GM19328 (cell line): ENCODE measurements at regions not wholly inside any gene's neighbourhood (a gene's known extent, or its start where the extent isn't known, plus 50 kb on each side); places are given as distances from the start of the nearest gene placed in this dataset.
A peak's percentile ranks its signal among the peaks of the same experiment; 100 is the strongest.

Experiments used
- ATAC-seq: cut with Tn5 transposase; IDR thresholded peaks from one replicate; pipeline ENCODE4 v1.9.1; 2021; ENCODE audit warnings: mild to moderate bottlenecking, moderate library complexity; ENCODE audit not compliant: unreplicated experiment

DNA sequence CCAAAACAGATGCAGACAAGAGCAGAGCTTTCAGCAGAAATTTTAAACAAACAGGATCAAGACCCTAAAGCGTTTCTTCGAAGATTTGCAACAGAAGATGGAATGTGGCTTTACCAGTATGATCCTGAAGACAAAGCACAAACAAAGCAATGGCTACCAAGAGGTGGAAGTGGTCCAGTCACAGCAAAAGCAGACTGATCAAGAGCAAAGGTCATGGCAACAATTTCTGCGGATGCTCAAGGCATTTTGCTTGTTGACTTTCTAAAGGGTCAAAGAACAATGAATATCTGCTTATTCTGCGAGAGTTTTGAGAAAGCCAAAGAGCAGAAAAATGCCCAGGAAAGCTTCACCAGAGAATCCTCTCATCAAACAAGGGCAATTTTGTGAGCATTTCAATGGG, 130.4 kb downstream of the MBL2 start:
- no peak for ATAC-seq

DNA sequence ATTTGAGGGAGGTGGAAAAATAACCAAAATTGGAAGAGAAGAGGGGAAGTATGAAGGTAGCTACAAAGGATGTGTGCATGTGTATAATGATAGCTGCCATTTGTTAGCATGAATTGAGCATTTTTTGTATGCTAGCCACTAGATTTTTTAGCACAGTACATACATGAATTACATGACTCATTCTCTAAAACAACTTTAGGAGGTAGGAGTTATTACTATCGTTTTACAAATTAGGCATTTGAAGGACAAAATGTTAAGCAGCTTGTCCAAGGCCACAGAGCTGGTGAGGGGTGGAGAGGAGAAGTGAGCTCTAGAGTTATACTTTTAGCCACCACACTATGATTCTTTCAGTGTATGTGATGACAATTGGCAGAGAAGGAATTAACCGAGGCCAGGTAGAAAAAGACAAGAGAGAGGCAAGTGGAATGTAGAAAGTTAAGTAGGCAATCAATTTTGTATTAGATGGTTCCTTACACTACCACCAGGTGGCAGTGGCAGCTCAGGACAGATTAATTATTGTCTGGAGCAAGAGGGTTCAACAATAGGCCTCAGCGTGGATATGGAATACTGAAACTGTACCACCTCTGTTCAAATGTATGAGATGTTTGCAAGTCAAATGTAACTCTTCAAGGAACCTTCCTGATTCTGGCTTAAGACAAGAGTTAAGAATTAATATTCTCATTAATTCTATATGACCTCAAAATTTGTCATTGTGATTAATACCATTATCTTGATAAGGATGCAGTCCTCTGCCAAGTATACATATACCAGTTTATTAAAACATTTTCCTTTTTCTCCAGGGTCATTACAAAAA, 128.0 kb downstream of the MBL2 start:
- peak; percentile 83 for ATAC-seq

DNA sequence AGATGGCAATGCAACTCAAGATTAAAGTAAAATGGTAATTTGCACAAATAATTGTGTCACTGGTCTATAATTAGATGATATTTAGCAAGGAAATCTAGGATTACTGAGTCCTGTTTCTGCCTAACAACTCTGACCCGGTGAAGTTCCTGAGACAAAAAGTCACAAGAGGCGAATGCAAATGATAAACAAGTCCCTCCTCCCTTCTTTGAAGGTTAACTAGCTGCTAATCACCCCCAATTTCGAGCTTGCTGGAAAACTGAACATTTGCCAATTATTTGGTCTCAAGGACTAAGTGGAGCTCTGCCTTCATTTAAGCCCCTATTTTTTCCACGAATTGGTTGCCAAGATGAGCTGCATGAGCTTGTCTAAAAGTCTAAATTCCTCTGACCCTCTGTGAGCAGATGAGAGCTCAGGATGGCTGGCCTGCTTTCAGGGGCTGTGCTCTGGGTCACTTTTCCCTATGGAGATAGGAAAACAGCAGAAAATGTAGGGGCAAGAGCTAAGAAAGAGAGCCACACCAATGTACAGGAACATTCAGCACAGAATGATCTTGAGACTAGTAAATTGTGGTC, 127.3 kb downstream of the MBL2 start:
- ATAC-seq = no peak

DNA sequence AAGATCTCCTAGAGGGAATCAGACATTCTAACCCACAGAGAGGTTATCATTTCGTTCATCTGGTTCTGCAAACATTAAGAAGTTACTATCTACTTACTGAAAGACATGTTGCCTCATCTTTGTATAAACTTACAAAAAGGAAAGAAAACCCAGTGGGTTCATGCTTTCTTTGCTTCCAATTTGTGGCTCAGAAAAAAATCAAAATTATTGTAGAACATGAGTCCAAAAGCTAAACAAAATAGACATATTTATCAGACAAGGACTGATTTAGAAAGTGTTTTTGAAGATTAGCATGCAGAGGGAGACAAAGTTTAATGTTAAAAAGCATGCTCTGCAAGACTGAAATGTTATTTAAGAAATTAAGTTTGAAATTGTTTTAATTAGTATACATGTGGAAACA, 123.1 kb downstream of the MBL2 start:
- no peak for ATAC-seq

DNA sequence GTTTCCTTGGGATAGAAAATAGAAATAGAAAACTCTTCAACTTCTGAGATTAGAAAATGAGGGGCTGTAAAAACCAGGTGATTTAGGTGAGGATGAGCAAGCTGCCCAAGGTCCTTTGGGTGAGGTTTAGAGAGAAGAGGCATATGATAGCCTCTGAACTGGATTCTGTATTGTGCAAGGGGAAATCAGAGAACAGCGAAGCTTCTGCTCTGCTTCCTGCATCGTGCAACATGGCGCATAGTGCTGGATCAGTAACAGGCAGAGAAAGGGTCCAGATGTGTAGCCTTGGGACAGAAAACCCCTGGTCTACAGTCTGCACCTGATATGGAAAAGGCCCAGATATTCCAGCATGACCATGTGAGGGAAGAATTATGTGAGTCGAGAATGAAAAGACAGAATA, 121.7 kb downstream of the MBL2 start:
- no peak for ATAC-seq

DNA sequence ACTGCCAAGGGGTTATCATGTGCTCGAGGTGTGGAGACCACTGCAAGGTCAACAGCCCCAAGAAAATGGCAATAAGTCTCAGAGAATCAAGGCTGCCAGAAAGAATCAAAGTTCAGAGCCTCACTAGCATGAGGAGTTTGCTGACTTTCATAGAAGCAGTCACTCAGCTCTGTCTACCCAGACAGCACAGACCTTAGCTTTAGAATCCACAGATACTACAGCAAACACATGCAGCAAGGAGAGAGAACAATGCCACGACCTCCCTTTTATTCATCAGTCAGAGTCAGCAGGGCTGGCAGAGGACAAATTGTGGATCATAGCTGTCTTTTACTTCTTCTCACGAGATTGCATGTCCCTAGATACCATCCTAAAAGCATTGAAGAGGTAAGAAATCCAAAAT, 121.3 kb downstream of the MBL2 start:
- ATAC-seq = no peak

DNA sequence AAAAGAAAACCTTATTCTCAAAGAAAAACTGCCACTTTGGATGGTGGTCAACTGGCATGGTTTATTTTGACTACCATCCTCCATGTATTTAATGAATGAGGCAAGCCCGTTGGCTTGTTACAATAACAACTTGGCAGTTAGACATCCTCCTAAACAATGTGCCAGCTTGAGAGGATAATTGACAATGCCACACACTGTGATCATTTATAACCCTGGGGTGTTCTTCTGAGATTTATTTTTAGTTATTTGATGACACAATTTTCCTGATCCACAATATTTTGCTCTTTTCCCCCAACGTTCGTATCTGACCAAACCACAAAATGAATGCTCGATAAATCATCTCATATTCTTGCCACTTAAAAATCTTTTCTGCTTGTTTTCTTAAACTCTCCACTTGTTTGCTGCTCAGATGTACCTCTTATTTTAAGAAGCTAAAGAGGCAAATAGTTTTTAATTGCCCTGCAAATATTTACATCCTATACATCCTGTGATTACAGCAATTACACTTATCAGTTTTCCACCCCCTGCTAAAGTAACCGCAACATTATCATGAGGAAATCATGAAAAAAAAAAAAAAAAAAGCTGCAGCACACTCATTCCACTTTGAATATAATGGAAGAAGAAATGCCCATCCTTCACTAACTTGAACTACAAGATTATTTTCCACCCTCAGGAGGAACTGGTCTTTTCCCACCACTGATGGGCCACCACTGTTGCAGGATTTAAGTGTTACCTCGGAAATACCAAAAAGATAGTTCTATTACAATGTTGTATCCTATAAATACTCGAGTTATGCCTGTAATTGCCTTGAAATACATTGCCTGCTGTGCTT, 119.9 kb downstream of the MBL2 start:
- ATAC-seq = no peak

DNA sequence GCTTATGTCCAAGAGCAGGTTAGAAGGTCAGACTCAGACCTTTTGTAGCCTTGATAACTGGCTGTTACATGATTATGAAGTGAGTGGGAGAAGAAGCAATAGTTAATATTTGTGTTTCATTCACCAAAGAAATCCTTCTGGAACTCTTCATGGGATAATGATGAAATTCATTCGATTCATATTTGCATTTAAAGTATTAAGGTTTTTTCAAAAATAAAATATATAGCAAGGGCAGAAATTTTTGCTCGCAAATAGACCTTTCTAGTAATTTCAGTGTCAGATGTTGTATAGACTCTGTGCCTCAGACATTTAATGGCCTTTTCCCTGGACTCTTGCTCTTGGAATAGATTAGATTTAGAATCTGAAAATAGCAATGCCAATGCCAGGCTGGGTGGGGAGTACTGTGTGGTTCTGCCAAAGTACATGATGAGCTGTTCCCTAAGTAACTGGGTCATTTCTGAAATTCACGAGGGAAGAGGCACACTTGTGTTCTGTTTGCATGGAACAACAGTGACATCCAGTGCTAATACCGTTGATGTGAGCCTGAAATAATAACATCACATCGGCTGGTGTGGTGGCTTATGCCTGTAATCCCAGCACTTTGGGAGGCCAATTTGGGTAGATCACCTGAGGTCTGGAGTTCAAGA, 119.2 kb downstream of the MBL2 start:
- ATAC-seq = no peak

DNA sequence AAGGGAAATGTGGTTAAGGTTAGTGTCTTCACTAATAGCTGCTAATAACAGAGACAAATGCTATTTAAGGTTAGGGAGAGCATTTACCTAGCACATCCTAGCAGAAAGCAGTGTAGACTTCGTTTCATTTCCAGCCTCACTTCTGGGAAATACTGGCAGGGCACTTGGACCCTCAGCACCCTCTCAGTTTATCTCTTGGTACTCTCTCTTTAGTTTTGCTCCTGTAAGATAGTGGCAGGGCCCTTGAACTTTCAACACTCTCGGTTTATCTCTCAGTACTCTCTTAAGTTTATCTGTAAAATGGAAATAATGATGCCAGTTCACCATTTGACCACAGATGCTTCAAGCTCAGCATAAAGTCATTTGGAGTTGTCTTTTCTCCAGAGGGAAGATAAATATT, 118.4 kb downstream of the MBL2 start:
- no peak for ATAC-seq

DNA sequence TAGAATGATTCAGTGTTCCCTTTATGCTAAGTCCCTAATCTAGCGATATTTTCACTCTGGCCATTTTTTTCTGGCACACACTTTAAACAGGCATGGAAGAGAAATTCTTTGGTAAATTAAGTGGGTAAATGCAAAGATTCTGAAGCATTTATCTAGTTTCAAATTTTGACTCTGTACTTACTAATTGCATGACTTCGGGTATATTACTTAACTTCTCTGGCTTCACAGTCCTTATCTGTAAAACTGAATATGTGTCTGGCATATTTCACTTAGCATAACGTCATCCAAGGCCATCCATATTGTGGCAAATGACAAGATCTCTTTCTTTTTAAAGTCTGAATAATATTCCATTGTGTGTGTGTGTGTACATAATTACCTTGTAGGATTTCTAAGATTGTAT, 114.5 kb downstream of the MBL2 start:
- no peak for ATAC-seq

DNA sequence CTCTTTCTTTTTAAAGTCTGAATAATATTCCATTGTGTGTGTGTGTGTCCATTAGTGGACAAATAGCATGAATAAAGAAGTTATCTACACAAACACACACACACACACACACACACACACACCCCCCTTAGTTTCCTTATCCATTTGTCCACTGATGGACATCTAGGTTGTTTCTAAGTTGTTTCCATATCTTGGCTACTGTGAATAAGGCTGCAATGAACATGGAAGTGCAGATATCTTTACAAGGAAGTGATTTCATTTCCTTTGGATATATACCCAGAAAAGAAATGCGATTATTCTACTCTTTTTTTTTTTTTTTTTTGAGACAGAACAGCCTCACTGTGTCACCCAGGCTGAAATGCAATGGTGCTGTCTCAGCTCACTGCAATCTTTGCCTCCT, 113.5 kb downstream of the MBL2 start:
- no peak for ATAC-seq

DNA sequence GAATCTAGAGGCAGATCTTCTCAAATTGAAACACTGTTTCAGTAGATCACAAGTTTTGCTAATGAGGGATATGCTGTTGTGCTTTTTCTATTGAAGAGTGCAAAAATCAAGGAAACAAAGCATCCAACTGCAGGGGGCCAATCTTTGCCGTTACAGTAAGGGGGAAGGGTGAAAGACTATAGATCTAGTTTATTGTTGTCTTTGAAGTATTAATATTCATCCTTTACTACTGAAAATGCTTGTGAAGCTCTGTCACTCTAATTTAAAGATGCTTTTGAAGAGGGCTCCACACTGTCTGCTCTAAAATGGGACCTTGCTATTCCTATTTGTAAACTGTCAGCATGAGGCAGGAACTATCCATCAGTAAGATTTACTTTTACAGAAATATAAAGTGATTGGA, 110.3 kb downstream of the MBL2 start:
- ATAC-seq = no peak

DNA sequence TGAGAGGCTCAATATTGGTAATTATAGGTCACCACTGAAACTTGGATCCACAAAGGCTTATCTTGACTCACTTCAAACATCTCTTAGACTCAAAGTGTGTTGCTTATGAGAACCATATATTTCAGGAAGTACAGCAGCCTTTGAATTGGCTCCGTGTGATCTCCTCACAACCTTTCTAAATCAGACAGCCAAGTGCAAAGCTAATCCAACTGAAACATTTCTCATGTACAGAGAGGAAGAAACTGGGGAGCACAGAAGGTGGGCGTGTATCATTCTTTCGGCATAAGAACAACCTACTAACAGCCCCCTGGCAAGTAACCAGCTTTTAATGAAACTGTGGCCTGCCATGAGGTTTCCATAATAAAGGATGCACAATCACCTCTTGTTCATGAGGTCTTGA, 109.4 kb downstream of the MBL2 start:
- no peak for ATAC-seq

DNA sequence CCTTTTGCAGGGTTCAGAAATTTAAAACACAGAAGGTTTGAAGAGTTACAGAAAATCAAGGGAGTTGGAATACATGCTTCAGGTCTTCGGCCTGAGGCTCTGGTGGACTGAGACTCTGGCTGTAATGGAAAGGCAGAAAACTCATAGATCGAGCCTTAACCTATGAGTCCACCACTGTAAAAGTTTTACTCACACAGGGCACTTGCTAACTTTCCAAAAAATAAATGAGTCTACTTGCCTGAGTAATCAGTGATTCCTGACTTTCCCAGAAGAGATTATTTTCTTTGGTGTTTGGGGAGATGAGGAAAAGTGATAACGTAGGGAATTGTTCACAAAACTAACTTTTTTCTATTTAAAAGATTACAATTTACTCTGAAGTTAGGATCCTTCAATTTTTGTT, 108.0 kb downstream of the MBL2 start:
- no peak for ATAC-seq

DNA sequence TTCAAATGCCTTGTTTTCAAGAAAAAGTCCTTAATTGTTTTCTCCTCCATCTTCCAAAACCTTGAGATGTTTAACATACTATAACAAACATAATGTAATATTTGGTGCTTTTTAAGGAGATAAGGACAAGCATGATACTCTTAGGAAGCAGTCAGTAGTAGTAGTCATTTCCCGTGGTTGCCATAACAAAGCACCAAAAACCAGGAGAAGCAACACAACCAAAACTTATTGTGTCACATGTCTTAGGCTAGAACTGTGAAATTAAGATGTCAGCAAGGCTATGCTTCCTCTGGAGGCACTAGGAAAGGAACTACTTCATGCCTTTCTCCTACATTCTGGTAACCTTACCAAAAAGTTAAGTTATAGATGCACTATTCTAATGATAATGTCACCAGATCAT, 106.8 kb downstream of the MBL2 start:
- no peak for ATAC-seq

DNA sequence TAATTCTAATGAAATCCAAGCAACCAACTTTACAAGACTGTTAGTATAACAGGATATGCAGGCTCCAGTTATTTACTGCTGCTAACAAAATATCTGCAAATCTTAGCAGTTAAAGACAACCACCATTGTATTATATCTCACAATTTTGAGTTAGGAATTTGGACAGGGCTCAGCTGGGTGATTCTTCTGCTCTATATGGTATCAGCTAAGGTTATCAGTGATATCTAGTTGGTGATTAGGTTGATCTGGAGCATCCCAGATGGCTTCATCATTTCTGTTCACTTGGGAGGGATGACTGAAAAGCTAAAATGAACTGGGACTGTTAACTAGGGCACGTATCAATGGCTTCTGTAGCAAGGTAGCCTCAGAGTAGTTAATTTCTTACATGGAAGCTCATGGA, 105.7 kb downstream of the MBL2 start:
- no peak for ATAC-seq

DNA sequence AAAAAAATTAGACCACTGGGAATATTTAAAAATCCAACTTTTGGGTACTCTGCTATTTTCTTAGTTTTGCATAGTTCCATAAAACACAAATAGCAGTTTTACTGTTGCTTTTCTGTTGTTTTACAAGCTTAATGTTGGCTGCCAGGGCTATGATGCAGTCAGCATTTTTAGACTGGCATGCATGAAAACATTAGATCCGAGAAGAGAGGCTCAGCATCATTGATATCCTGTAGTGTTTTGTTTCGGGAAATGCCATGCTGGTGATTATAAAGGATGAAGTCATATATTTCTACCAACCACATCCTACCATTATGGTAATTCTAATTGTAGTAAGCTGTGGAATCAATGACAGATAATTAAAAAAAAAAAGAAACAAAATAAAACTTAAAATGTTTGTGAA, 104.6 kb downstream of the MBL2 start:
- no peak for ATAC-seq

DNA sequence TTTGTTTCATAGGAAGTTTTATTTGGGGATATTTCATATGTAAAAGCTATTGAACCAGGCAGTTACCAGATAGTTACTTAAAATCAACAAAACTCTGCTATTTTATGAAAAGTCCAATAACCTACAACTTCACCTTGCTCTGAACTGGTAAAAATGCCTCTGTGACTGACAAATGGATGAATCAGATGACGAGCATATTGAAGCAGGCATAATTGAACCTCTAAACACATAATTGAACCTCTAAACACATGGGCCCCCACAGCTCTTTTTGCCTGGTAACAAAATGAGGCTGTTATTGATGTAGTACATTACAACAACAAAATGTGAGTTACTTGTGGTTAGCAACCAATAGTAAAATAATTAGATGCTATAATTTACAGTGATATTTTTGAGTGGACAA, 99.7 kb downstream of the MBL2 start:
- ATAC-seq = no peak

DNA sequence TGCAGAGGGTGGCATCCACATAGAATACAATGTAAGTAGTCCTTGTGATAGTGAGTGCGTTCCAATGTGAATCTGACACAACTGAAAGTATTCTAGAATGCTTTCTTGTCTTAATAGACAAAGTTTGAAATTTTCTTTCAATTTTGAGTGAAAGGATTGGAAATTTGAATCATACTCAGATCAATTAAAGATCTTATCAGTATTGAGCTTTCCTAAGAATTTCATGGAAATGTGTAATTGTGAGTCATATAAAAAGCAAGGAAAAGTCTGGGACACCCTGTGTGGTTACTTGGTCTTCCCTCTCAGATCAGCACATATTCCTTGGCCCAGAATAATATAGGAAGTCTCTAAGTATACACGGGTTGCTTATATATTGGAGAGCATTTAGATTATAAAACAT, 99.1 kb downstream of the MBL2 start:
- no peak for ATAC-seq

DNA sequence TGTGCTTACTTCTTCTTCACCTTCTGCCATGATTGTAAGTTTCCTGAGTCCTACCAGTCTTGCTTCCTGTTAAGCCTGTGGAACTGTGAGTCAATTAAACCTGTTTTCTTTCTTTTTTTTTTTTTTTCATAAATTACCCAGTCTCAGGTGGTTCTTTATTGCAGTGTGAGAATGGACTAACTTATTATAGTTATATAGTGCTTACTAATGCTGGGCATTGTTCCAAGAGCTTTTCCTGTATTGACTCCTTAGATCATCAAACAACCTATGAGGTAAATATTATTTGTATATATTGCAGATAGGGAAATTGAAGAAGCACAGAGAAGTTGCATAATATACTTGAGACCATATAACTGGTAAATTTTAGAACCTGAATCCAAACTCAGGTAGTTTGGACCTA, 98.1 kb downstream of the MBL2 start:
- ATAC-seq = no peak

DNA sequence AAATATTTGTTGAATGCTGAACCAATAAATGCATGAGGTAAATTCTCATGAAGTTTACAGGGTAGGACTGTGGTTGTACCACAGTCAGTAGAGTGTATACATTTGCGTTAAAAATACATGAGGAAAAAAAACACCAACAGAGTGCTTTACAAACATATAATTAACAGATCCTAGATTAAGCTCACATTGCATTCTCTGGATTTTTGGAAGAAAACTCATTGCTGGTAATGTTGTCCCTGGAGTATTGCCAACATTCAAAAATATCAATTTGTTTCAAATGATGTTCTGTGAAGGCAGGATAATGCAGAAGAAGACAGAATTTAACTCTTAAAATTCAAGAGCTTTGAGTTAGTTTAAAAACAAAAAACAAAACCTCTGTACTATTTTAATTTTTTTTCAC, 95.5 kb downstream of the MBL2 start:
- ATAC-seq = no peak

DNA sequence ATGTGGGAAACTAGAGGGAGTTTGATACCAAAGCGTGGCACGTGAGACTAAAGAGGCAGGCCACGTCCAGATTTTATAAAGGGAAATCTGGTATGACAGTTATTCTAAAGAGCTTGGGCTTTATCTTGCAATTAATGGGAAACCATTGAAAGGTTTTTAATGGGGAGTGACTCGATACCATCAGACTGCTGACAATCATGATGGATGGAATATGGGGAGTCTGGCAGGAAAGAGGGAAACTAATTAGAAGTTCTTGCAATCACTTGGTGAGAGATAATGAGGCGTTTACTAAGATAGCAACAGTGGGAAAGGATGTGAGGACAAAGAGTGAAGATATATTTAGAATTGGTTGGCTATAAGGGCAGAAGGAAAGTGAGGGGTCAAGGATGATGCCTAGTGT, 94.0 kb downstream of the MBL2 start:
- no peak for ATAC-seq
